ENCODE measurements at regions not wholly inside any gene's neighbourhood (a gene's known extent, or its start where the extent isn't known, plus 50 kb on each side); places are given as distances from the start of the nearest gene placed in this dataset.

GRCh38 chr5:57540823-57541222, 58.2 kb upstream of the ACTBL2 start:
- no peaks in the 10 kb centered on the region for H3K4me1 ChIP-seq
- no peaks in the 10 kb centered on the region for H3K27me3 ChIP-seq
- no peak for ATAC-seq
- TF ChIP-seq POLR2AphosphoS5 (IDR thresholded peaks at IDR 0.05) (no peak), CTCF (IDR thresholded peaks at IDR 0.05) (no peak), POLR2A (IDR thresholded peaks at IDR 0.05) (no peak), EP300 (IDR thresholded peaks at IDR 0.05) (no peak)
- no peaks in the 10 kb centered on the region for H3K9me3 ChIP-seq
- WGBS, 2 donors (ENCODE audit: low coverage in 1 of 2), result 78 to 80% methylated on average over 2 of the region's 2 CpGs
- no peak overlapping the region for H3K27ac ChIP-seq
- H3K36me3 ChIP-seq, result no peaks in the 10 kb centered on the region
- H3K4me3 ChIP-seq, result no peak overlapping the region

- TF ChIP-seq EP300 (IDR thresholded peaks at IDR 0.05), result no peak
- no peak for TF ChIP-seq POLR2AphosphoS5 (IDR thresholded peaks at IDR 0.05)
- no peak for TF ChIP-seq POLR2A (IDR thresholded peaks at IDR 0.05)
- no peak for TF ChIP-seq CTCF (IDR thresholded peaks at IDR 0.05)
- Histone ChIP-seq H3K36me3 (no peaks in the 10 kb centered on the region), H3K27me3 (no peaks in the 10 kb centered on the region), H3K27ac (no peak overlapping the region), H3K4me3 (no peak overlapping the region), H3K9me3 (no peaks in the 10 kb centered on the region), H3K4me1 (no peaks in the 10 kb centered on the region)
- WGBS, 2 donors (ENCODE audit: low coverage in 1 of 2), result 54 to 64% methylated on average over 2 to 3 of the region's 3 CpGs
- no peak for ATAC-seq
Observed at GRCh38 chr5:57539281-57539701, 56.7 kb upstream of the ACTBL2 start.

- Histone ChIP-seq H3K4me3 (no peak overlapping the region), H3K36me3 (no peaks in the 10 kb centered on the region), H3K27me3 (no peaks in the 10 kb centered on the region), H3K4me1 (no peaks in the 10 kb centered on the region), H3K27ac (no peak overlapping the region), H3K9me3 (no peaks in the 10 kb centered on the region)
- no peak for ATAC-seq
- TF ChIP-seq POLR2A (IDR thresholded peaks at IDR 0.05), result no peak
- TF ChIP-seq EP300 (IDR thresholded peaks at IDR 0.05), result no peak
- TF ChIP-seq CTCF (IDR thresholded peaks at IDR 0.05), result no peak
- no peak for TF ChIP-seq POLR2AphosphoS5 (IDR thresholded peaks at IDR 0.05)
- WGBS, 2 donors (ENCODE audit: low coverage in 1 of 2), result 80 to 84% methylated on average over 4 to 7 of the region's 7 CpGs
Observed at GRCh38 chr5:57538341-57538955, 55.8 kb upstream of the ACTBL2 start.

DNA sequence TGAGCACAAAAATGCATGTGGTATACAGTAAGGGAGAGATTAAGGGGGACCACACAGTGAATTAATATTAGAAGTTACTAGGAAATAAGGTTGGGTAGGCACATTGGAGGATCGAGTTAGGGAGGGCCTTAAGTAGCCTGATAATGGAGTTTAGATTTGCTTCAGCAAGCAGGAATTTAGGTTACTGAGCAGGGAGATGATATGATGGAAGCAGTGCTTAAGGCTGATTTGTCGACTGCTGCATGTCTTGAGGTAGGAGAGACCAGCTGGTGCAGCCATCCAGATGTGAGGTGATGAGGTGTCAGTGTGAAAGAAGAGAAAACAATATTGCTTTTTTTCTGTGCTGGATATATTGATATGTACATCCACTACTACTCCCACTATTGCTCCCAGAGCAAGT, 55.2 kb upstream of the ACTBL2 start:
- no peaks in the 10 kb centered on the region for H3K9me3 ChIP-seq
- WGBS, 2 donors (ENCODE audit: low coverage in 1 of 2), result 83 to 91% methylated on average over 1 to 2 of the region's 2 CpGs
- TF ChIP-seq EP300 (IDR thresholded peaks at IDR 0.05), result no peak
- no peak for TF ChIP-seq CTCF (IDR thresholded peaks at IDR 0.05)
- no peak for TF ChIP-seq POLR2A (IDR thresholded peaks at IDR 0.05)
- TF ChIP-seq POLR2AphosphoS5 (IDR thresholded peaks at IDR 0.05), result no peak
- H3K4me1 ChIP-seq, result no peaks in the 10 kb centered on the region
- ATAC-seq, result no peak
- no peak overlapping the region for H3K27ac ChIP-seq
- no peaks in the 10 kb centered on the region for H3K36me3 ChIP-seq
- H3K27me3 ChIP-seq, result no peaks in the 10 kb centered on the region
- H3K4me3 ChIP-seq, result no peak overlapping the region
